22Rv1 (cell line): ENCODE measurements at regions not wholly inside any gene's neighbourhood (a gene's known extent, or its start where the extent isn't known, plus 50 kb on each side); places are given as distances from the start of the nearest gene placed in this dataset.

Source experiments
- CTCF ChIP-seq: fragments of 450-650 bp; IDR thresholded peaks from 2 replicates; pipeline ENCODE4 v1.5.1; 2017; ENCODE audit warnings: mild to moderate bottlenecking
- ZFX ChIP-seq: fragments of 450-650 bp; IDR thresholded peaks from 2 replicates; pipeline ENCODE4 v1.6.1; 2017; ENCODE audit warnings: antibody characterized with exemption, borderline replicate concordance

DNA sequence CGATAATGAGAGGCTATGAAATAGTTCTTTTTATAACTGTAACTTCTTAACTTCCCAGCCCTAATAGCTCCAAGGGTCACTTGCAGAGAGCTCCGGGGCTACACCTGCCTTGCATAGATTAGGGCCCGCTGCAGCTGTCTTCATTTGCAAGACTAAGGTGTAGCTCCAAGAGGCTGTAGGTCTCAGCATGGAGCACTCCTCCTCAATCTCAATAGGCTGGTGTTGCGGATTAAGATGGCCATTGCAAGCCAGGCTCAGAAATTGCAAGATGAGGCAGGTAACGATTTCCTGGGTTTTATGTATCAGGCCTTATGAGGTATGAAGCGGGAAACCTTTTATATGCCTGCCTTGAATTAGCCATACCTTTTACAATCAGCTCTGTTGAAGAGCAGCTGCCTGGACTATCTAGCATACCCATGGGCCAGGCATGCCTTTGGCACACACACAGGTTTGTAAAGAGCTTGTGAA is 185.7 kb downstream of the TM9SF2 start:
- TF ChIP-seq CTCF: no peak
- TF ChIP-seq ZFX: no peak
